ENCODE measurements at regions not wholly inside any gene's neighbourhood (a gene's known extent, or its start where the extent isn't known, plus 50 kb on each side); places are given as distances from the start of the nearest gene placed in this dataset.

GRCh38 chr6:166822609-166823008 lies 133.7 kb downstream of the RNASET2 start:
- intact Hi-C loops (cut with DNase I; ENCODE audit: low total_unique reads): no loop called here
- whole genome bisulfite sequencing, 2 donors: 70 to 75% methylated on average over 1 of the region's 1 CpG
- no peak for DNase-seq (ENCODE audit: low spot score in 2 of 2)
- no peak overlapping the region for H3K4me3 ChIP-seq (ENCODE audit: low read depth, poor library complexity, severe bottlenecking)
- no peak for TF ChIP-seq CTCF (IDR thresholded peaks at IDR 0.05)
- TF ChIP-seq POLR2A (IDR thresholded peaks at IDR 0.05): no peak

- TF ChIP-seq CTCF (IDR thresholded peaks at IDR 0.05) (no peak), POLR2A (IDR thresholded peaks at IDR 0.05) (no peak)
- intact Hi-C loops (cut with DNase I; ENCODE audit: low total_unique reads): no loop called here
- no peak for DNase-seq (ENCODE audit: low spot score in 2 of 2)
- H3K4me3 ChIP-seq (ENCODE audit: low read depth, poor library complexity, severe bottlenecking): no peak overlapping the region
- WGBS, 2 donors: 86 to 90% methylated on average over 1 of the region's 1 CpG
Measured at GRCh38 chr6:166820483-166820882, 135.9 kb downstream of the RNASET2 start.

- H3K4me3 ChIP-seq (ENCODE audit: low read depth, poor library complexity, severe bottlenecking): no peak overlapping the region
- no peak for DNase-seq (ENCODE audit: low spot score in 2 of 2)
- intact Hi-C loops (cut with DNase I; ENCODE audit: low total_unique reads): no loop called here
- TF ChIP-seq POLR2A (IDR thresholded peaks at IDR 0.05) (no peak), CTCF (IDR thresholded peaks at IDR 0.05) (no peak)
- 77 to 88% methylated on average over 1 of the region's 1 CpG for WGBS, 2 donors
Measured at GRCh38 chr6:166820070-166820469, 136.3 kb downstream of the RNASET2 start.

- WGBS, 2 donors: 56 to 59% methylated on average over 4 of the region's 4 CpGs
- no peak for DNase-seq (ENCODE audit: low spot score in 2 of 2)
- H3K4me3 ChIP-seq (ENCODE audit: low read depth, poor library complexity, severe bottlenecking): no peak overlapping the region
- no peak for TF ChIP-seq CTCF (IDR thresholded peaks at IDR 0.05)
- TF ChIP-seq POLR2A (IDR thresholded peaks at IDR 0.05): no peak
- intact Hi-C loops (cut with DNase I; ENCODE audit: low total_unique reads): no loop called here
Measured at GRCh38 chr6:166815629-166816028, 140.7 kb downstream of the RNASET2 start.

- intact Hi-C loops (cut with DNase I; ENCODE audit: low total_unique reads): no loop called here
- WGBS, 2 donors: 46 to 51% methylated on average over 7 of the region's 7 CpGs
- TF ChIP-seq POLR2A (IDR thresholded peaks at IDR 0.05) (no peak), CTCF (IDR thresholded peaks at IDR 0.05) (no peak)
- H3K4me3 ChIP-seq (ENCODE audit: low read depth, poor library complexity, severe bottlenecking): no peak overlapping the region
- DNase-seq (ENCODE audit: low spot score in 2 of 2): no peak
Measured at GRCh38 chr6:166814390-166814789, 142.0 kb downstream of the RNASET2 start.

GRCh38 chr6:166813461-166813860 lies 142.9 kb downstream of the RNASET2 start:
- no peak for TF ChIP-seq CTCF (IDR thresholded peaks at IDR 0.05)
- no peak for TF ChIP-seq POLR2A (IDR thresholded peaks at IDR 0.05)
- intact Hi-C loops (cut with DNase I; ENCODE audit: low total_unique reads): no loop called here
- 72 to 78% methylated on average over 4 of the region's 4 CpGs for WGBS, 2 donors
- H3K4me3 ChIP-seq (ENCODE audit: low read depth, poor library complexity, severe bottlenecking): no peak overlapping the region
- DNase-seq (ENCODE audit: low spot score in 2 of 2): no peak
